ENCODE measurements at regions not wholly inside any gene's neighbourhood (a gene's known extent, or its start where the extent isn't known, plus 50 kb on each side); places are given as distances from the start of the nearest gene placed in this dataset.

DNA sequence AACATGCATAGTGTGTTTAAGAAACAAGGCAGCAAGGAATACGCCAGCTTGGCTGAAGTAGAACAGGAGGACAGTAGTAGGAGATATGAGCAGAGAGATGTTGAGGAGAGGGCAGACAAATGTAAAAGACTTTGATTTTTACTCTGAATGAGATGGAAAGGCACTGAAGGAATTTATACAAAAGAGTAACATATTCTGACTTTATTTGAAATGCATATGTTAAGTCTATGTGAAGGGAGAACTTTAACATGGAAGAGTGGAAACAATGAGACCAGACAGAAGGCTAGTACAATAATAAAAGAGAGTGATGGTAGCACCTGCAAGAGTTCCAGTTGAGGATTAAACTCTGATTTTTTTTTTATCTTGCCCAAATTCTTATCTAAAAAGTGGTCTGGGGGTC, 176.2 kb upstream of the CENPE start:
- Histone ChIP-seq H3K9ac (ENCODE audit: low read depth, low read length) (no peak overlapping the region), H3K4me1 (ENCODE audit: control insufficient read depth, insufficient read depth, low read length) (peaks cover 32% of the 10 kb centered on the region), H3K27me3 (ENCODE audit: control insufficient read depth, insufficient read depth, low read length) (no peaks in the 10 kb centered on the region; the same call in 1 of the 2 replicates), H3K4me3 (ENCODE audit: low read depth, low read length) (no peak overlapping the region), H3K9me3 (ENCODE audit: control insufficient read depth, insufficient read depth, low read length) (no peaks in the 10 kb centered on the region), H3K36me3 (ENCODE audit: control insufficient read depth, insufficient read depth, low read length) (no peaks in the 10 kb centered on the region), H3K27ac (ENCODE audit: low read depth, low read length) (peak overlapping the region; percentile 70)

DNA sequence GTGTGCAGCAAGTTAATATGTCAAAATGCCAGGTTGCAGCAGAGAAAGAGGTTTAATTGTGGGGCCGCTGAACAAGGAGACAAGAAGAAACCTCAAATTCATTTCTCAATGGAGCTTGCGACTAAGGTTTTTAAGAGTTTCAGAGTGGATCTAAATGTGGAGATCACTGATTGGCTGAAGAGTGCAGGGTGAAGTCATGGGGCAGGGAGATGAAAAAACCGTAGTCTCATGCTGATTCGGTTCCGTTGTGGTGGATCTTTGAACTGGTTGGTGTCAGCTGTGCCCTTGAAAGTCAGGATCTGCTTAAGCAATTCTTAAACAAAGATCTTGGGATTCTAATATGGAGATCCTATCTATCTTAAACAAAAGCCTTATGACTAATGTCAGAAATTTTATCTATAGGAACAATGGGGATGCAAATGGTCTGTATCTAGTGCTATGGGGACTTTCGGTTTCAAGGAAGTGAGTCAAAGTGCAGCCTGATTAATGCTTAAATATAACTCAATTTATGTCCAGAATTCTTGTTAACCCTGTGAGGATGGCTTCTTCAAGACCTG, 173.9 kb upstream of the CENPE start:
- H3K4me3 ChIP-seq (ENCODE audit: low read depth, low read length): no peak overlapping the region
- H3K4me1 ChIP-seq (ENCODE audit: control insufficient read depth, insufficient read depth, low read length): peaks cover 32% of the 10 kb centered on the region
- H3K36me3 ChIP-seq (ENCODE audit: control insufficient read depth, insufficient read depth, low read length): no peaks in the 10 kb centered on the region
- no peaks in the 10 kb centered on the region; the same call in 1 of the 2 replicates for H3K27me3 ChIP-seq (ENCODE audit: control insufficient read depth, insufficient read depth, low read length)
- no peak overlapping the region for H3K27ac ChIP-seq (ENCODE audit: low read depth, low read length)
- H3K9ac ChIP-seq (ENCODE audit: low read depth, low read length): no peak overlapping the region
- no peaks in the 10 kb centered on the region for H3K9me3 ChIP-seq (ENCODE audit: control insufficient read depth, insufficient read depth, low read length)

- Histone ChIP-seq H3K4me3 (ENCODE audit: low read depth, low read length) (no peak overlapping the region), H3K27me3 (ENCODE audit: control insufficient read depth, insufficient read depth, low read length) (no peaks in the 10 kb centered on the region; the same call in 1 of the 2 replicates), H3K9me3 (ENCODE audit: control insufficient read depth, insufficient read depth, low read length) (no peaks in the 10 kb centered on the region), H3K27ac (ENCODE audit: low read depth, low read length) (no peak overlapping the region), H3K36me3 (ENCODE audit: control insufficient read depth, insufficient read depth, low read length) (no peaks in the 10 kb centered on the region), H3K4me1 (ENCODE audit: control insufficient read depth, insufficient read depth, low read length) (peaks cover 30% of the 10 kb centered on the region), H3K9ac (ENCODE audit: low read depth, low read length) (no peak overlapping the region)
Observed at GRCh38 chr4:103370336-103370735, 172.2 kb upstream of the CENPE start.

- Histone ChIP-seq H3K9me3 (ENCODE audit: control insufficient read depth, insufficient read depth, low read length) (peaks cover 13% of the 10 kb centered on the region), H3K27ac (ENCODE audit: low read depth, low read length) (no peak overlapping the region), H3K4me1 (ENCODE audit: control insufficient read depth, insufficient read depth, low read length) (no peaks in the 10 kb centered on the region), H3K36me3 (ENCODE audit: control insufficient read depth, insufficient read depth, low read length) (no peaks in the 10 kb centered on the region), H3K27me3 (ENCODE audit: control insufficient read depth, insufficient read depth, low read length) (no peaks in the 10 kb centered on the region), H3K9ac (ENCODE audit: low read depth, low read length) (no peak overlapping the region), H3K4me3 (ENCODE audit: low read depth, low read length) (no peak overlapping the region)
Observed at GRCh38 chr4:103365285-103365684, 167.1 kb upstream of the CENPE start.

- Histone ChIP-seq H3K36me3 (ENCODE audit: control insufficient read depth, insufficient read depth, low read length) (no peaks in the 10 kb centered on the region; the same call in 1 of the 2 replicates), H3K9ac (ENCODE audit: low read depth, low read length) (no peak overlapping the region), H3K27me3 (ENCODE audit: control insufficient read depth, insufficient read depth, low read length) (no peaks in the 10 kb centered on the region), H3K27ac (ENCODE audit: low read depth, low read length) (no peak overlapping the region), H3K4me1 (ENCODE audit: control insufficient read depth, insufficient read depth, low read length) (no peaks in the 10 kb centered on the region), H3K4me3 (ENCODE audit: low read depth, low read length) (no peak overlapping the region), H3K9me3 (ENCODE audit: control insufficient read depth, insufficient read depth, low read length) (peaks cover 25% of the 10 kb centered on the region)
Observed at GRCh38 chr4:103364083-103364482, 165.9 kb upstream of the CENPE start.

GRCh38 chr4:103361926-103362325, 163.8 kb upstream of the CENPE start:
- Histone ChIP-seq H3K27ac (ENCODE audit: low read depth, low read length) (no peak overlapping the region), H3K4me1 (ENCODE audit: control insufficient read depth, insufficient read depth, low read length) (no peaks in the 10 kb centered on the region), H3K4me3 (ENCODE audit: low read depth, low read length) (no peak overlapping the region), H3K9me3 (ENCODE audit: control insufficient read depth, insufficient read depth, low read length) (peaks cover 39% of the 10 kb centered on the region), H3K27me3 (ENCODE audit: control insufficient read depth, insufficient read depth, low read length) (no peaks in the 10 kb centered on the region), H3K36me3 (ENCODE audit: control insufficient read depth, insufficient read depth, low read length) (no peaks in the 10 kb centered on the region; the same call in 1 of the 2 replicates), H3K9ac (ENCODE audit: low read depth, low read length) (no peak overlapping the region)

GRCh38 chr4:103359900-103360299, 161.8 kb upstream of the CENPE start:
- Histone ChIP-seq H3K4me3 (ENCODE audit: low read depth, low read length) (no peak overlapping the region), H3K9ac (ENCODE audit: low read depth, low read length) (no peak overlapping the region), H3K27ac (ENCODE audit: low read depth, low read length) (no peak overlapping the region), H3K36me3 (ENCODE audit: control insufficient read depth, insufficient read depth, low read length) (no peaks in the 10 kb centered on the region; the same call in 1 of the 2 replicates), H3K9me3 (ENCODE audit: control insufficient read depth, insufficient read depth, low read length) (peaks cover 39% of the 10 kb centered on the region), H3K27me3 (ENCODE audit: control insufficient read depth, insufficient read depth, low read length) (no peaks in the 10 kb centered on the region), H3K4me1 (ENCODE audit: control insufficient read depth, insufficient read depth, low read length) (no peaks in the 10 kb centered on the region)

DNA sequence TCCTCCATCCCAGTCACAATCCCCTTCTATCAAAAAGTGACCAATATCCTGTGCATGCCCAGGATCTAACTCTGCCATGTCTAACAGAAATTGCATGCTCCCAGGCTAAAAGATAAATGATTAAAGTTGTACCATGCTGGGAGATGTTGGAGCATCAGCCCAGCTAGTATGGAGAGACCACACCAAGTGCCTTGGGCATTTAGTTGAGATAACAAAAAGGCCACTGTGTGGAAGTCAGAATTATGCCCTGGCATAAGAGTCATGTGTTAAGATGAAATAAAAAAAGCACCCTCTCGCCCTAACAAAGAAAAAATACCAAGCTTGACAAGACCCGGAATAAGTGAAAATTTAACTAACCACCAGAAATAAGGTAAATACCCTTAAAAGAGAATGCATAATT, 155.9 kb upstream of the CENPE start:
- Histone ChIP-seq H3K9me3 (ENCODE audit: control insufficient read depth, insufficient read depth, low read length) (peaks cover 13% of the 10 kb centered on the region), H3K4me3 (ENCODE audit: low read depth, low read length) (no peak overlapping the region), H3K36me3 (ENCODE audit: control insufficient read depth, insufficient read depth, low read length) (no peaks in the 10 kb centered on the region; the same call in 1 of the 2 replicates), H3K27ac (ENCODE audit: low read depth, low read length) (no peak overlapping the region), H3K4me1 (ENCODE audit: control insufficient read depth, insufficient read depth, low read length) (no peaks in the 10 kb centered on the region), H3K9ac (ENCODE audit: low read depth, low read length) (no peak overlapping the region), H3K27me3 (ENCODE audit: control insufficient read depth, insufficient read depth, low read length) (no peaks in the 10 kb centered on the region)

DNA sequence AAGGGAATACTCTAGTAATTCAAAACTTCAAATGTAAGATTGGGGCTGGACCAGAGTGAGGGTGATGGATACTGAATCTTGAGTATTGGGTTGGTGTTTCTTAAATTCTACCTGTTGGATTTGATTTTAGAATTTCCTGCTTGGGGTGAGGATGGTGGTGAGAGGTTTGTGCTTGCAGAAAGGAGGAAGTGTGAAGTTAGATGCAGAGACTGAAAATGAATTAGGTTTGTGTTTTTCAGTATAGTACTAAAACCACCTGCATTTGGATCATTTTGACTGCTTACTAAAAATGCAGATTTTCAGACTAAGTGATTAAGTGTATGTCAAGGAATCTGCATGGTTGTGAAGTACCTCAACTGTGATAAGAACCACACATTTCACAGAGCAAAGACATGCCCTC, 131.5 kb upstream of the CENPE start:
- no peaks in the 10 kb centered on the region for H3K36me3 ChIP-seq (ENCODE audit: control insufficient read depth, insufficient read depth, low read length)
- H3K4me1 ChIP-seq (ENCODE audit: control insufficient read depth, insufficient read depth, low read length): no peaks in the 10 kb centered on the region
- H3K27ac ChIP-seq (ENCODE audit: low read depth, low read length): no peak overlapping the region
- no peaks in the 10 kb centered on the region for H3K27me3 ChIP-seq (ENCODE audit: control insufficient read depth, insufficient read depth, low read length)
- no peak overlapping the region for H3K9ac ChIP-seq (ENCODE audit: low read depth, low read length)
- H3K4me3 ChIP-seq (ENCODE audit: low read depth, low read length): no peak overlapping the region
- no peaks in the 10 kb centered on the region for H3K9me3 ChIP-seq (ENCODE audit: control insufficient read depth, insufficient read depth, low read length)

DNA sequence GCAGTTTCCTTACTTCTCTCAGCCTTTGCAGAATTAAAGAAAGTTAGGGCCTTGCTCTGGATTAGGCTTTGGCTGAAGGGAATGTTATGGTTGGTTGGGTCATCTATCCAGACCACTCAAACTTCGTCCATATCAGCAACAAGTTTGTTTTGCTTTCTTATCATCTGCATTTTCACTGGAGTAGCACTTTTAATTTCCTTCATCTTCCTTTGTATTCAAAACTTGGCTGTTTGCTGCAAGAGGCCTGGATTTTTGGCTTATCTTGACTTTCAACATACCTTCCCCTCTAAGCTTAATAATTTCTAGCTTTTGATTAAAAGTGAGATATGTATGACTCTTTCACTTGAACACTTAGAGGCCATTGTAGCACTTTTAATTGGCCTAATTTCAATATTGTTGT, 126.7 kb upstream of the CENPE start:
- Histone ChIP-seq H3K27ac (ENCODE audit: low read depth, low read length) (no peak overlapping the region), H3K27me3 (ENCODE audit: control insufficient read depth, insufficient read depth, low read length) (no peaks in the 10 kb centered on the region), H3K9ac (ENCODE audit: low read depth, low read length) (no peak overlapping the region), H3K9me3 (ENCODE audit: control insufficient read depth, insufficient read depth, low read length) (no peaks in the 10 kb centered on the region), H3K4me3 (ENCODE audit: low read depth, low read length) (no peak overlapping the region), H3K36me3 (ENCODE audit: control insufficient read depth, insufficient read depth, low read length) (no peaks in the 10 kb centered on the region), H3K4me1 (ENCODE audit: control insufficient read depth, insufficient read depth, low read length) (no peaks in the 10 kb centered on the region)

GRCh38 chr4:103318327-103318726, 120.2 kb upstream of the CENPE start:
- Histone ChIP-seq H3K9me3 (ENCODE audit: control insufficient read depth, insufficient read depth, low read length) (no peaks in the 10 kb centered on the region; the same call in 1 of the 2 replicates), H3K9ac (ENCODE audit: low read depth, low read length) (no peak overlapping the region), H3K27ac (ENCODE audit: low read depth, low read length) (no peak overlapping the region), H3K4me1 (ENCODE audit: control insufficient read depth, insufficient read depth, low read length) (peaks cover 10% of the 10 kb centered on the region), H3K36me3 (ENCODE audit: control insufficient read depth, insufficient read depth, low read length) (no peaks in the 10 kb centered on the region), H3K27me3 (ENCODE audit: control insufficient read depth, insufficient read depth, low read length) (no peaks in the 10 kb centered on the region), H3K4me3 (ENCODE audit: low read depth, low read length) (no peak overlapping the region)

- Histone ChIP-seq H3K27me3 (ENCODE audit: control insufficient read depth, insufficient read depth, low read length) (no peaks in the 10 kb centered on the region), H3K27ac (ENCODE audit: low read depth, low read length) (no peak overlapping the region), H3K4me1 (ENCODE audit: control insufficient read depth, insufficient read depth, low read length) (peaks cover 18% of the 10 kb centered on the region), H3K9ac (ENCODE audit: low read depth, low read length) (no peak overlapping the region), H3K36me3 (ENCODE audit: control insufficient read depth, insufficient read depth, low read length) (no peaks in the 10 kb centered on the region), H3K9me3 (ENCODE audit: control insufficient read depth, insufficient read depth, low read length) (no peaks in the 10 kb centered on the region), H3K4me3 (ENCODE audit: low read depth, low read length) (no peak overlapping the region)
Observed at GRCh38 chr4:103308248-103308561, 110.1 kb upstream of the CENPE start.
